A673 (cell line): ENCODE measurements at regions not wholly inside any gene's neighbourhood (a gene's known extent, or its start where the extent isn't known, plus 50 kb on each side); places are given as distances from the start of the nearest gene placed in this dataset.

ENCODE experiments used
- EZH2 ChIP-seq: fragments of 200-600 bp; sonication (generic); IDR thresholded peaks from 2 replicates; pipeline ENCODE4 v1.6.1; 2017; ENCODE audit warnings: borderline replicate concordance, low read depth, mild to moderate bottlenecking, mixed read lengths, antibody characterized with exemption, low read length; ENCODE audit not compliant: poor library complexity, severe bottlenecking
- TF ChIP-seq, protein P1 (sequence below): fragments of 300-800, 200-600 bp; sonication (generic); conservative IDR thresholded peaks from 2 replicates; pipeline ENCODE4 v1.5.1; 2017; ENCODE audit warnings: low read depth, mild to moderate bottlenecking, antibody characterized with exemption, low read length, moderate library complexity, mixed read lengths

DNA sequence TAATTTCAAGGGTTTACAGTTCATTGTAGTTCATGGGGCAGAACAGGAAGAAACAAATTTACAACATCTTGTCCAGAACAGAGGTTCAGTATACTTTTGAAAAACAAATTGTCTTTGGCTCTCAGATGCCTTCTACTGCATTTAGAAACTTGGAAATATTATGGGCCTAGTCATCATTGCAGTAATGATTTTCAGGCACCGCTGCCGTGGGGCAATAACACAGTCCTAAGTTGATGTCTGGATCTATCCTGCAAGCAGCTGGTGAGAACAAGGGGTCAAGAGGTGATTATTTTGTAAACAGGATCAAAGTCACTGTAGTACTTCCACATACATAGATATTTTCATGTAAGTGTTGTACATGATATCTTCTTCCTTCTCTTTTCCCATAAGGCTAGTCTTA lies 82.5 kb upstream of the CAST start:
- TF ChIP-seq, protein P1, sequence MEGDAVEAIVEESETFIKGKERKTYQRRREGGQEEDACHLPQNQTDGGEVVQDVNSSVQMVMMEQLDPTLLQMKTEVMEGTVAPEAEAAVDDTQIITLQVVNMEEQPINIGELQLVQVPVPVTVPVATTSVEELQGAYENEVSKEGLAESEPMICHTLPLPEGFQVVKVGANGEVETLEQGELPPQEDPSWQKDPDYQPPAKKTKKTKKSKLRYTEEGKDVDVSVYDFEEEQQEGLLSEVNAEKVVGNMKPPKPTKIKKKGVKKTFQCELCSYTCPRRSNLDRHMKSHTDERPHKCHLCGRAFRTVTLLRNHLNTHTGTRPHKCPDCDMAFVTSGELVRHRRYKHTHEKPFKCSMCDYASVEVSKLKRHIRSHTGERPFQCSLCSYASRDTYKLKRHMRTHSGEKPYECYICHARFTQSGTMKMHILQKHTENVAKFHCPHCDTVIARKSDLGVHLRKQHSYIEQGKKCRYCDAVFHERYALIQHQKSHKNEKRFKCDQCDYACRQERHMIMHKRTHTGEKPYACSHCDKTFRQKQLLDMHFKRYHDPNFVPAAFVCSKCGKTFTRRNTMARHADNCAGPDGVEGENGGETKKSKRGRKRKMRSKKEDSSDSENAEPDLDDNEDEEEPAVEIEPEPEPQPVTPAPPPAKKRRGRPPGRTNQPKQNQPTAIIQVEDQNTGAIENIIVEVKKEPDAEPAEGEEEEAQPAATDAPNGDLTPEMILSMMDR: no peak
- no peak for TF ChIP-seq EZH2
